BLaER1 (cell line): ENCODE measurements at regions not wholly inside any gene's neighbourhood (a gene's known extent, or its start where the extent isn't known, plus 50 kb on each side); places are given as distances from the start of the nearest gene placed in this dataset.
"Not testable (repeated sequence)": the region's sequence is repeated elsewhere in the genome, so short reads cannot be mapped to it uniquely, and the experiment has no call there.

Experiments
- H3K27ac ChIP-seq: shearing (Covaris generic); formaldehyde crosslinking; 2 replicates; pipeline ENCODE4 v1.8.1; 2022
- H3K27me3 ChIP-seq: shearing (Covaris generic); formaldehyde crosslinking; 2 replicates; pipeline ENCODE4 v1.8.1; 2022
- H3K36me3 ChIP-seq: shearing (Covaris generic); formaldehyde crosslinking; 2 replicates; pipeline ENCODE4 v1.8.1; 2022
- H3K4me1 ChIP-seq: shearing (Covaris generic); formaldehyde crosslinking; 2 replicates; pipeline ENCODE4 v1.8.1; 2022
- H3K4me2 ChIP-seq: shearing (Covaris generic); formaldehyde crosslinking; 2 replicates; pipeline ENCODE4 v1.8.1; 2022
- H3K4me3 ChIP-seq: shearing (Covaris generic); formaldehyde crosslinking; 2 replicates; pipeline ENCODE4 v1.8.1; 2022
- H3K9ac ChIP-seq: shearing (Covaris generic); formaldehyde crosslinking; 2 replicates; pipeline ENCODE4 v1.8.1; 2022
- H3K9me3 ChIP-seq: shearing (Covaris generic); formaldehyde crosslinking; 2 replicates; pipeline ENCODE4 v1.8.1; 2022
- H4K20me1 ChIP-seq: shearing (Covaris generic); formaldehyde crosslinking; 2 replicates; pipeline ENCODE4 v1.8.1; 2022
- Cebpa-rat ChIP-seq: shearing (Covaris generic); IDR thresholded peaks from 2 replicates; pipeline ENCODE4 v1.8.1; 2022

DNA sequence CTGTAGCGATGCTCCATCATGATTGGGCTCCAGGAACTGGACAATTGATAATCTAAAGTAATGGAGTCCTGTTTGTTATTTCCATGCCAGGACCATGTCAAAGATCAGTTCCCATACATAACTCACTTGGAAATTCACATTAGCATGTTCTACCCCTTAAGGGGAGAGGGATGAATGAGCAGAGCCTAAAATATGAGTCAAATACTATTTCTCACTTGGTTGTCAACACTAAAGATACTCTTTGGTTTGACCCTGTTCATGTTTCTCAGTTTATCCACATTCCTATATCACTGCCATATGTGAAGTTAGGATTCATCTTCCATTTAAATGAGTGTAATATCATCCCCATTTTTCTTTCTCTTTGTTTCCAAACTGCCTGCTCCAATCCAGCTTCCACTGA lies 321.6 kb upstream of the PAPPA start:
- Histone ChIP-seq H3K4me3 (no peak overlapping the region), H4K20me1 (no peaks in the 10 kb centered on the region), H3K4me2 (no peak overlapping the region), H3K36me3 (no peaks in the 10 kb centered on the region), H3K27me3 (no peaks in the 10 kb centered on the region), H3K9me3 (0 out of 2 replicates have a peak, but pooled peaks cover 4% of the 10 kb centered on the region), H3K9ac (no peak overlapping the region), H3K27ac (no peak overlapping the region), H3K4me1 (0 out of 2 replicates have a peak, but pooled peaks cover 1% of the 10 kb centered on the region)
- no peak for TF ChIP-seq Cebpa-rat

DNA sequence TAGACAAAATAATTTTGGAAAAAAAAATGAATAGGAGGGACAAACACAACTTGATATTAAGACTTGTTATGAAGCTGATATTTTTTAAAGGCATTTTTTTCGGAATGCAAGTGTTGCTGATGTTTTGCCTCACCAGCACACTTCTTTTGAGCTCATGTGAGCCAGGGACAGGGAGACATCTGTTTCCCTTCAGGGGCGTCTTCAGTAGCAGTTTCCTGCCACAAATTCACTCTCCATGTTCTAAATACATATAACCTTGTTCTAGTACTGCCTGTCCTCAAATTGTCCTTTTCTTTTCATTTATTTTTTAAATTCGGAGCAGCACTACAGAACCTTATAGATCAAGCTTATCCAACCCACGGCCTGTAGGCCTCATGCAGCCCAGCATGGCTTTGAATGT lies 316.0 kb upstream of the PAPPA start:
- H3K27me3 ChIP-seq, result no peaks in the 10 kb centered on the region
- H3K27ac ChIP-seq, result no peak overlapping the region
- H3K4me3 ChIP-seq, result no peak overlapping the region
- H3K9ac ChIP-seq, result no peak overlapping the region
- no peaks in the 10 kb centered on the region for H3K36me3 ChIP-seq
- peaks cover 13% of the 10 kb centered on the region; the same call in 1 of the 2 replicates for H3K4me1 ChIP-seq
- no peaks in the 10 kb centered on the region for H4K20me1 ChIP-seq
- H3K9me3 ChIP-seq, result no peaks in the 10 kb centered on the region
- peak overlapping the region; percentile 31; the same call in 1 of the 2 replicates for H3K4me2 ChIP-seq
- no peak for TF ChIP-seq Cebpa-rat

DNA sequence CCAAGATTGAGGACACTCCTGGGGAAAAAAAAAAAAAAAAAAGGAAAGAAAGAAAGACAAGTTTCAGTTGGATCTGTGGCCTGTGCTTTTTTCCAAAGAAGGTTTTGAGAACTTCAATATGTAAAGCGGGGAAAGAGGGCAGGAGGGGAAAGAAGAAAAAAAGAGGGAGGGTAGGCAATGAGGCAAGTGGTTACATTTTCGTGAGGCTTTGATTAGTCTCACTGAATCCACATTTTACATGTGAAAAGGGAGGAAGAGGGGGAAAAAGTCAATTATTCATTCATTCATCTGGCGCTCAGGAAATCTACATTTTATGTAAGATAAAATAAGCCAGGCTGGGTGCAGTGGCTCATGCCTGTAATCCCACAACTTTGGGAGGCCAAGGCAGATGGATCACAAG lies 315.2 kb upstream of the PAPPA start:
- H3K9me3 ChIP-seq, result no peaks in the 10 kb centered on the region
- no peak overlapping the region for H3K4me2 ChIP-seq
- peaks cover 13% of the 10 kb centered on the region; the same call in 1 of the 2 replicates for H3K4me1 ChIP-seq
- H3K4me3 ChIP-seq, result no peak overlapping the region
- no peaks in the 10 kb centered on the region for H3K36me3 ChIP-seq
- H3K27me3 ChIP-seq, result no peaks in the 10 kb centered on the region
- TF ChIP-seq Cebpa-rat, result no peak
- H3K27ac ChIP-seq, result no peak overlapping the region
- no peak overlapping the region for H3K9ac ChIP-seq
- no peaks in the 10 kb centered on the region for H4K20me1 ChIP-seq

- H3K9me3 ChIP-seq, H3K9ac ChIP-seq, H3K4me2 ChIP-seq, H3K27me3 ChIP-seq, H3K4me3 ChIP-seq, H4K20me1 ChIP-seq, H3K27ac ChIP-seq, H3K36me3 ChIP-seq, H3K4me1 ChIP-seq: not testable (repeated sequence)
Measured at GRCh38 chr9:115844433-115844832, 309.2 kb upstream of the PAPPA start.

- Histone ChIP-seq H4K20me1 (no peaks in the 10 kb centered on the region), H3K9me3 (no peaks in the 10 kb centered on the region), H3K4me3 (no peak overlapping the region), H3K36me3 (no peaks in the 10 kb centered on the region), H3K4me2 (no peak overlapping the region), H3K4me1 (peaks cover 16% of the 10 kb centered on the region), H3K27me3 (no peaks in the 10 kb centered on the region), H3K9ac (no peak overlapping the region), H3K27ac (no peak overlapping the region)
- no peak for TF ChIP-seq Cebpa-rat
Measured at GRCh38 chr9:115845648-115846312, 307.8 kb upstream of the PAPPA start.

- Histone ChIP-seq H3K9ac (no peak overlapping the region), H4K20me1 (no peaks in the 10 kb centered on the region), H3K9me3 (no peaks in the 10 kb centered on the region), H3K27ac (no peak overlapping the region), H3K4me2 (no peak overlapping the region), H3K27me3 (no peaks in the 10 kb centered on the region), H3K36me3 (no peaks in the 10 kb centered on the region), H3K4me1 (peaks cover 23% of the 10 kb centered on the region), H3K4me3 (no peak overlapping the region)
- no peak for TF ChIP-seq Cebpa-rat
Measured at GRCh38 chr9:115847216-115847615, 306.4 kb upstream of the PAPPA start.

GRCh38 chr9:115849679-115850412 lies 303.7 kb upstream of the PAPPA start:
- Histone ChIP-seq H3K27me3 (no peaks in the 10 kb centered on the region), H3K9ac (no peak overlapping the region), H3K9me3 (no peaks in the 10 kb centered on the region), H3K4me3 (no peak overlapping the region), H3K4me1 (peaks cover 23% of the 10 kb centered on the region), H4K20me1 (no peaks in the 10 kb centered on the region), H3K4me2 (peak overlapping the region; percentile 55), H3K36me3 (no peaks in the 10 kb centered on the region), H3K27ac (no peak overlapping the region; the same call in 1 of the 2 replicates)
- no peak for TF ChIP-seq Cebpa-rat

GRCh38 chr9:115850548-115851304 lies 302.9 kb upstream of the PAPPA start:
- Histone ChIP-seq H3K4me2 (peak overlapping the region; percentile 55), H3K27ac (no peak overlapping the region), H3K4me1 (peaks cover 23% of the 10 kb centered on the region), H3K27me3 (no peaks in the 10 kb centered on the region), H3K36me3 (no peaks in the 10 kb centered on the region), H3K9me3 (no peaks in the 10 kb centered on the region), H3K9ac (no peak overlapping the region), H4K20me1 (no peaks in the 10 kb centered on the region), H3K4me3 (no peak overlapping the region)
- TF ChIP-seq Cebpa-rat, result no peak

- no peak overlapping the region for H3K4me2 ChIP-seq
- H4K20me1 ChIP-seq, result no peaks in the 10 kb centered on the region
- no peak overlapping the region for H3K27ac ChIP-seq
- no peak overlapping the region for H3K4me3 ChIP-seq
- H3K36me3 ChIP-seq, result no peaks in the 10 kb centered on the region
- H3K27me3 ChIP-seq, result no peaks in the 10 kb centered on the region
- H3K9ac ChIP-seq, result no peak overlapping the region
- peaks cover 8% of the 10 kb centered on the region for H3K4me1 ChIP-seq
- no peaks in the 10 kb centered on the region for H3K9me3 ChIP-seq
- no peak for TF ChIP-seq Cebpa-rat
Measured at GRCh38 chr9:115855458-115856133, 298.0 kb upstream of the PAPPA start.

- not testable (repeated sequence) for H3K27ac ChIP-seq, H3K4me3 ChIP-seq, H4K20me1 ChIP-seq, H3K36me3 ChIP-seq, H3K4me2 ChIP-seq, H3K9me3 ChIP-seq, H3K4me1 ChIP-seq, H3K9ac ChIP-seq, H3K27me3 ChIP-seq
Measured at GRCh38 chr9:115858421-115858820, 295.2 kb upstream of the PAPPA start.
